ENCODE measurements at regions not wholly inside any gene's neighbourhood (a gene's known extent, or its start where the extent isn't known, plus 50 kb on each side); places are given as distances from the start of the nearest gene placed in this dataset.

DNA sequence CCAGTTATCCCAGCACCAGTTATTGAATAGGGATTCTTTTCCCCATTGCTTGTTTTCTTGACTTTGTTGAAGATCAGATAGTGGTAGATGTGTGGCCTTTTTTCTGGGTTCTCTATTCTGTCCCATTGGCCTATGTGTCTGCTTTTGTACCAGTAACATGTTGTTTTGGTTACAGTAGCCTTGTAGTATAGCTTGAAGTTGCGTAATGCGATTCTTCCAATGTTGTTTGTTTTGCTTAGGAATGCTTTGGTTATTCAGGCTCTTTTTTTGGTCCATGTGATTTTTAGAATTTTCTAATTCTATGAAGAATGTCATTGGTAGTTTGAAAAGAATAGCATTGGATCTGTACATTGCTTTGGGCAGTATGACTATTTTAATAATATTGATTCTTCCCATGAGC is 94.3 kb upstream of the CHMP2B start:
- no peak overlapping the region for H3K4me3 ChIP-seq (ENCODE audit: low read depth, low read length)
- TF ChIP-seq, protein P1, sequence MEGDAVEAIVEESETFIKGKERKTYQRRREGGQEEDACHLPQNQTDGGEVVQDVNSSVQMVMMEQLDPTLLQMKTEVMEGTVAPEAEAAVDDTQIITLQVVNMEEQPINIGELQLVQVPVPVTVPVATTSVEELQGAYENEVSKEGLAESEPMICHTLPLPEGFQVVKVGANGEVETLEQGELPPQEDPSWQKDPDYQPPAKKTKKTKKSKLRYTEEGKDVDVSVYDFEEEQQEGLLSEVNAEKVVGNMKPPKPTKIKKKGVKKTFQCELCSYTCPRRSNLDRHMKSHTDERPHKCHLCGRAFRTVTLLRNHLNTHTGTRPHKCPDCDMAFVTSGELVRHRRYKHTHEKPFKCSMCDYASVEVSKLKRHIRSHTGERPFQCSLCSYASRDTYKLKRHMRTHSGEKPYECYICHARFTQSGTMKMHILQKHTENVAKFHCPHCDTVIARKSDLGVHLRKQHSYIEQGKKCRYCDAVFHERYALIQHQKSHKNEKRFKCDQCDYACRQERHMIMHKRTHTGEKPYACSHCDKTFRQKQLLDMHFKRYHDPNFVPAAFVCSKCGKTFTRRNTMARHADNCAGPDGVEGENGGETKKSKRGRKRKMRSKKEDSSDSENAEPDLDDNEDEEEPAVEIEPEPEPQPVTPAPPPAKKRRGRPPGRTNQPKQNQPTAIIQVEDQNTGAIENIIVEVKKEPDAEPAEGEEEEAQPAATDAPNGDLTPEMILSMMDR (IDR thresholded peaks at IDR 0.05; ENCODE audit: control insufficient read depth, extremely low read depth, insufficient read depth), result no peak
- no peak for DNase-seq (ENCODE audit: low read depth)

DNA sequence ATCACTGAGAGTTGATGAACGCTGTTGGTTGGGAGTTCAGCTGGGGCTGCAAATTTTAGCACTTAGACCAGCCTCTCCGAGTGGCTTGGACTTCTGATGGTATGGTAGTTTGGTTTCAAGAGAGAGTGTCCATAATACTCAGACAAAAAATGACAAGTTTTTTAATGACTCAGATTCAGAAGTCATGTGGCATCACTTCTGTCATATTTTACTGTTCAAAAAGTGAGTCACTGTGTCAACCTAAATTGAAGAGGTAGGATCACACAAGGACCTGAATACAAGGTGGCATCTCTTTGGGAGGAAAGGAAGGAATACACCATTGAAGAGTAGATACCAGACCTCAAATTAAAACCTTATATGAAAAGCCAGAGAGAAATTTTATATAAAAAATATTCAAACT is 99.1 kb upstream of the CHMP2B start:
- H3K4me3 ChIP-seq (ENCODE audit: low read depth, low read length), result no peak overlapping the region
- DNase-seq (ENCODE audit: low read depth), result no peak
- TF ChIP-seq, protein P1 (IDR thresholded peaks at IDR 0.05; ENCODE audit: control insufficient read depth, extremely low read depth, insufficient read depth), result no peak

DNA sequence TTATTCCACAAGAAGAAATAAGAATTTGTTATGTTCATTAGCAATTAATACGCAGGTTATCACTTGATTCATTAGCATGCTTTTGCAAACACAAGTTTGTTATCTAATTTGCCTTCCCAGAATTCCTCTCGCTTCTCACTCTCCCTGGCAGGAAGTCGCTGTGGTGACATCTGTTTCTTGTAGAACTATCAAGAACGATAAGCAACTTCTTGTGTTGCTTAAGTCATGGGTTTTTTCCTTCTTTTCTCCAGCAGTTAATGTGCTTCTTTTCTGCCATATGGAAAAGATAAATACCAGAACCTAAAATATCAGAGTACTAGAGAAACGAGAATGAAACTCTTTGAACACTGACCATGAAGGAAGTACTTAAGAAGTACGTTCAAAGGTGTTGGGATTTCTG is 99.8 kb upstream of the CHMP2B start:
- TF ChIP-seq, protein P1 (IDR thresholded peaks at IDR 0.05; ENCODE audit: control insufficient read depth, extremely low read depth, insufficient read depth), result no peak
- DNase-seq (ENCODE audit: low read depth), result no peak

DNA sequence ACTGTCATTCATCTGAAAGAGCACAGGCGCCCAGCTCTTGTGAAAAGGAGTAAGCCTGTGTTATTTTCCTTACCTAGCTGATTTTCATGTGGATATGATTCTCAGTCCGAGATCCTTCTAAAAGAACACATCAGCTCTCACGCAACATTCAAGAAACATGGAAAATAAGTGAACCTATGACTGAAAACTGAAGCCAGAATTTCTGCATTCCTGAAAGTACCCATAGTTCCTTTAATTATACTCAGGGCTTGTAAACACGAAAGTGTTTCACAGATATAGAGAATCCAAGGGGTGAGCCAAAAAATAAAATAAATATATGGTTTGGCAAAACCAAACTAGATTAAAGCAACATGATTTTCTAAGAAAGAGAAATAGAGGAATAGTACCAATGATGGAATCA is 100.8 kb upstream of the CHMP2B start:
- TF ChIP-seq, protein P1 (IDR thresholded peaks at IDR 0.05; ENCODE audit: control insufficient read depth, extremely low read depth, insufficient read depth), result no peak
- no peak overlapping the region for H3K4me3 ChIP-seq (ENCODE audit: low read depth, low read length)
- DNase-seq (ENCODE audit: low read depth), result no peak

More for the DNA sequence above, 99.8 kb upstream of the CHMP2B start:
- no peak overlapping the region for H3K4me3 ChIP-seq (ENCODE audit: low read depth, low read length)

DNA sequence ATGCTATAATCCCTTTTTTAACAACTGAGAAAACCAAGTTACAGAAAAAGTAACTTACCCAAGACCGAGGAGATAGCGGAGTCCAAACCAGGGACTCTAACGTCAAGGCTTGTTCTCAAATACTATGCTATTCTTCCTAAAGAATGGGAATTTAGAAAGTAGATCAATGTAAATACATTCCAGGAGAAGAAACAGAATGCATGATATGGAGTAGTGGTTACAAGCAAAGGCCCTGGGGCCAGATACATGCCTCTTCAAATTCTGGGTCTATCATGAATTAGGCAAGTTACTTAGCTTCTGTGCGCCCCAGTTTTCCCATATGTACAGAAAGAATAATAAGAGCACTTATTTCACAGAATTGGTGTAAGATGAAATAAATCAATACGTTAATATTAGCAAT is 102.0 kb upstream of the CHMP2B start:
- no peak overlapping the region for H3K4me3 ChIP-seq (ENCODE audit: low read depth, low read length)
- TF ChIP-seq, protein P1 (IDR thresholded peaks at IDR 0.05; ENCODE audit: control insufficient read depth, extremely low read depth, insufficient read depth), result no peak
- DNase-seq (ENCODE audit: low read depth), result no peak

DNA sequence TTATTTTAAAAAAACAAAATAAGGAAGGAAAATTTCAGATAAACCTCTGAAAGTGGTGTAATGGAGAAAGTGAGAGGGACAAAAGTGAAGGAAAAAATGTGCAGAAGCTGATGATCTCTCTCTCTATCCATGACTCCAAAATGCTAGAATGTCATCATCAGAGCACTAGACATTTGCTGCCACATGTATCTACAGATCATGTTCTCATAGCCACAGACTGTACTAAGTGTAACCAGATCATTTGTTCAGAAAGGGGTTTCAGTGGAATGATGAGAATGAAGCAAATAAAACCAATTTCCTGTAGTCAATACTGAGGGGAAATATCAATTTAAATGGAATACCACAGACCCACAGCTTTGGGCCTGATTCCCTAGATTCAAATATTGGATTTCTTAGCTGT is 104.3 kb upstream of the CHMP2B start:
- TF ChIP-seq, protein P1 (IDR thresholded peaks at IDR 0.05; ENCODE audit: control insufficient read depth, extremely low read depth, insufficient read depth), result no peak
- H3K4me3 ChIP-seq (ENCODE audit: low read depth, low read length), result no peak overlapping the region
- no peak for DNase-seq (ENCODE audit: low read depth)

DNA sequence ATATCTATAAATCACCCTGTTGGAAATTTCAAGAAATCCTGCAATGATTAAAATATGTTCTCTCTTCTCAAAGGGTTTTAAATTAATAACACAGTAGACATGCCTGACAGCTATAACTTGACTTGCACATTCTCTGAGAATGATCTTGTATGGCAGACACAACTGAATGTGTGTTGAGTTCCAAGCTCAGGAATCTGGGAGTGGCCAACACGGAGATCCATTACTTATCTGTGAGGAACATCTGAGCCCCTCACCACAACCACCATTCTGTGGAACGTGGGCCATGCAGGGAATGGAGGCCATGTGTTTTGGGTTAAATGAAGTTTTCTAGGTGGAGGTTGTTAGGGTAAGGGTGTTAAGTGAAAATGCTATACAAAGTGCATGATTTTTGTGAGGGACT is 105.3 kb upstream of the CHMP2B start:
- H3K4me3 ChIP-seq (ENCODE audit: low read depth, low read length), result no peak overlapping the region
- TF ChIP-seq, protein P1 (IDR thresholded peaks at IDR 0.05; ENCODE audit: control insufficient read depth, extremely low read depth, insufficient read depth), result no peak
- no peak for DNase-seq (ENCODE audit: low read depth)
